Peyer's patch (tissue), 4 donors: ENCODE measurements at regions not wholly inside any gene's neighbourhood (a gene's known extent, or its start where the extent isn't known, plus 50 kb on each side); places are given as distances from the start of the nearest gene placed in this dataset.

Experiments
- CTCF ChIP-seq, 6 experiments: fragments of 450-650 bp in 4 of 6; fragments of 200-600 bp in 2 of 6; sonication (generic) in 1 of 6; IDR thresholded peaks; one replicate each; pipeline ENCODE4 v1.5.1; 2017 to 2019; ENCODE audit warnings: antibody characterized with exemption in 6 of 6, mild to moderate bottlenecking in 3 of 6, moderate library complexity in 1 of 6
- POLR2A ChIP-seq, 2 donors: fragments of 450-650 bp; IDR thresholded peaks; one replicate each; pipeline ENCODE4 v1.5.1; 2017; ENCODE audit warnings: antibody characterized with exemption in 2 of 2, mild to moderate bottlenecking in 2 of 2, moderate library complexity in 2 of 2

GRCh38 chr3:177725165-177725564, 527.9 kb upstream of the TBL1XR1 start:
- no peak for TF ChIP-seq POLR2A (IDR thresholded peaks at IDR 0.05)
- no peak for TF ChIP-seq CTCF (IDR thresholded peaks at IDR 0.05)
